ENCODE measurements at regions not wholly inside any gene's neighbourhood (a gene's known extent, or its start where the extent isn't known, plus 50 kb on each side); places are given as distances from the start of the nearest gene placed in this dataset.

GRCh38 chr6:66245231-66245630 lies 538.2 kb upstream of the EYS start:
- Histone ChIP-seq H2AFZ (ENCODE audit: low read depth, low read length) (peak overlapping the region; percentile 61), H3K27me3 (ENCODE audit: insufficient read depth, low read length) (no peaks in the 10 kb centered on the region), H3K4me3 (ENCODE audit: low read length) (no peak overlapping the region), H3K36me3 (ENCODE audit: insufficient read depth, low read length) (no peaks in the 10 kb centered on the region), H3K9me3 (ENCODE audit: low read length) (no peaks in the 10 kb centered on the region), H3K4me1 (ENCODE audit: insufficient read depth, low read length) (no peaks in the 10 kb centered on the region)

GRCh38 chr6:66238851-66239250 lies 531.8 kb upstream of the EYS start:
- Histone ChIP-seq H2AFZ (ENCODE audit: low read depth, low read length) (no peak overlapping the region), H3K27me3 (ENCODE audit: insufficient read depth, low read length) (no peaks in the 10 kb centered on the region), H3K36me3 (ENCODE audit: insufficient read depth, low read length) (no peaks in the 10 kb centered on the region), H3K4me1 (ENCODE audit: insufficient read depth, low read length) (no peaks in the 10 kb centered on the region), H3K9me3 (ENCODE audit: low read length) (no peaks in the 10 kb centered on the region), H3K4me3 (ENCODE audit: low read length) (no peak overlapping the region)

GRCh38 chr6:66232890-66233289 lies 525.9 kb upstream of the EYS start:
- no peak overlapping the region for H3K4me3 ChIP-seq (ENCODE audit: low read length)

GRCh38 chr6:66230591-66230990 lies 523.6 kb upstream of the EYS start:
- H2AFZ ChIP-seq (ENCODE audit: low read depth, low read length): peak overlapping the region; percentile 36
- H3K4me3 ChIP-seq (ENCODE audit: low read length): no peak overlapping the region
- H3K4me1 ChIP-seq (ENCODE audit: insufficient read depth, low read length): no peaks in the 10 kb centered on the region
- no peaks in the 10 kb centered on the region for H3K36me3 ChIP-seq (ENCODE audit: insufficient read depth, low read length)
- H3K27me3 ChIP-seq (ENCODE audit: insufficient read depth, low read length): no peaks in the 10 kb centered on the region
- H3K9me3 ChIP-seq (ENCODE audit: low read length): no peaks in the 10 kb centered on the region

More at GRCh38 chr6:66232890-66233289, 525.9 kb upstream of the EYS start:
- no peaks in the 10 kb centered on the region for H3K9me3 ChIP-seq (ENCODE audit: low read length)
- H3K4me1 ChIP-seq (ENCODE audit: insufficient read depth, low read length): no peaks in the 10 kb centered on the region
- no peak overlapping the region for H2AFZ ChIP-seq (ENCODE audit: low read depth, low read length)
- no peaks in the 10 kb centered on the region for H3K27me3 ChIP-seq (ENCODE audit: insufficient read depth, low read length)
- no peaks in the 10 kb centered on the region for H3K36me3 ChIP-seq (ENCODE audit: insufficient read depth, low read length)

GRCh38 chr6:66226109-66226508 lies 519.1 kb upstream of the EYS start:
- Histone ChIP-seq H3K27me3 (ENCODE audit: insufficient read depth, low read length) (no peaks in the 10 kb centered on the region), H3K36me3 (ENCODE audit: insufficient read depth, low read length) (no peaks in the 10 kb centered on the region), H3K4me3 (ENCODE audit: low read length) (no peak overlapping the region), H2AFZ (ENCODE audit: low read depth, low read length) (peak overlapping the region; percentile 10), H3K9me3 (ENCODE audit: low read length) (no peaks in the 10 kb centered on the region), H3K4me1 (ENCODE audit: insufficient read depth, low read length) (no peaks in the 10 kb centered on the region)

GRCh38 chr6:66210964-66211363 lies 503.9 kb upstream of the EYS start:
- Histone ChIP-seq H3K27me3 (ENCODE audit: insufficient read depth, low read length) (no peaks in the 10 kb centered on the region), H3K9me3 (ENCODE audit: low read length) (peaks cover 3% of the 10 kb centered on the region), H2AFZ (ENCODE audit: low read depth, low read length) (no peak overlapping the region), H3K36me3 (ENCODE audit: insufficient read depth, low read length) (no peaks in the 10 kb centered on the region), H3K4me3 (ENCODE audit: low read length) (no peak overlapping the region), H3K4me1 (ENCODE audit: insufficient read depth, low read length) (no peaks in the 10 kb centered on the region)

GRCh38 chr6:66200390-66200789 lies 493.4 kb upstream of the EYS start:
- no peak overlapping the region for H2AFZ ChIP-seq (ENCODE audit: low read depth, low read length)
- H3K36me3 ChIP-seq (ENCODE audit: insufficient read depth, low read length): no peaks in the 10 kb centered on the region
- no peaks in the 10 kb centered on the region for H3K27me3 ChIP-seq (ENCODE audit: insufficient read depth, low read length)
- no peaks in the 10 kb centered on the region for H3K9me3 ChIP-seq (ENCODE audit: low read length)
- H3K4me3 ChIP-seq (ENCODE audit: low read length): no peak overlapping the region
- peaks cover 22% of the 10 kb centered on the region for H3K4me1 ChIP-seq (ENCODE audit: insufficient read depth, low read length)

GRCh38 chr6:66199171-66199570 lies 492.1 kb upstream of the EYS start:
- Histone ChIP-seq H2AFZ (ENCODE audit: low read depth, low read length) (no peak overlapping the region), H3K9me3 (ENCODE audit: low read length) (no peaks in the 10 kb centered on the region), H3K27me3 (ENCODE audit: insufficient read depth, low read length) (no peaks in the 10 kb centered on the region), H3K36me3 (ENCODE audit: insufficient read depth, low read length) (no peaks in the 10 kb centered on the region), H3K4me1 (ENCODE audit: insufficient read depth, low read length) (peaks cover 22% of the 10 kb centered on the region), H3K4me3 (ENCODE audit: low read length) (no peak overlapping the region)

GRCh38 chr6:66198062-66198624 lies 491.1 kb upstream of the EYS start:
- Histone ChIP-seq H3K9me3 (ENCODE audit: low read length) (no peaks in the 10 kb centered on the region), H3K4me1 (ENCODE audit: insufficient read depth, low read length) (peaks cover 22% of the 10 kb centered on the region), H2AFZ (ENCODE audit: low read depth, low read length) (no peak overlapping the region), H3K4me3 (ENCODE audit: low read length) (no peak overlapping the region), H3K27me3 (ENCODE audit: insufficient read depth, low read length) (no peaks in the 10 kb centered on the region), H3K36me3 (ENCODE audit: insufficient read depth, low read length) (no peaks in the 10 kb centered on the region)

GRCh38 chr6:66190858-66191257 lies 483.8 kb upstream of the EYS start:
- Histone ChIP-seq H2AFZ (ENCODE audit: low read depth, low read length) (no peak overlapping the region), H3K9me3 (ENCODE audit: low read length) (peaks cover 3% of the 10 kb centered on the region), H3K4me1 (ENCODE audit: insufficient read depth, low read length) (peaks cover 7% of the 10 kb centered on the region), H3K36me3 (ENCODE audit: insufficient read depth, low read length) (no peaks in the 10 kb centered on the region), H3K4me3 (ENCODE audit: low read length) (no peak overlapping the region), H3K27me3 (ENCODE audit: insufficient read depth, low read length) (no peaks in the 10 kb centered on the region)

GRCh38 chr6:66189915-66190314 lies 482.9 kb upstream of the EYS start:
- peaks cover 7% of the 10 kb centered on the region for H3K4me1 ChIP-seq (ENCODE audit: insufficient read depth, low read length)
- H3K36me3 ChIP-seq (ENCODE audit: insufficient read depth, low read length): no peaks in the 10 kb centered on the region
- peaks cover 3% of the 10 kb centered on the region for H3K9me3 ChIP-seq (ENCODE audit: low read length)
- no peaks in the 10 kb centered on the region for H3K27me3 ChIP-seq (ENCODE audit: insufficient read depth, low read length)
- no peak overlapping the region for H3K4me3 ChIP-seq (ENCODE audit: low read length)
- no peak overlapping the region for H2AFZ ChIP-seq (ENCODE audit: low read depth, low read length)

- Histone ChIP-seq H3K4me3 (ENCODE audit: low read length) (no peak overlapping the region), H3K36me3 (ENCODE audit: insufficient read depth, low read length) (no peaks in the 10 kb centered on the region)
These were observed 479.7 kb upstream of the EYS start for GRCh38 chr6:66186756-66187155.

GRCh38 chr6:66184091-66184490 lies 477.1 kb upstream of the EYS start:
- H3K36me3 ChIP-seq (ENCODE audit: insufficient read depth, low read length): no peaks in the 10 kb centered on the region
- no peaks in the 10 kb centered on the region for H3K27me3 ChIP-seq (ENCODE audit: insufficient read depth, low read length)
- peaks cover 3% of the 10 kb centered on the region for H3K9me3 ChIP-seq (ENCODE audit: low read length)
- H2AFZ ChIP-seq (ENCODE audit: low read depth, low read length): no peak overlapping the region
- peaks cover 12% of the 10 kb centered on the region for H3K4me1 ChIP-seq (ENCODE audit: insufficient read depth, low read length)
- H3K4me3 ChIP-seq (ENCODE audit: low read length): no peak overlapping the region

More at GRCh38 chr6:66186756-66187155, 479.7 kb upstream of the EYS start:
- H3K4me1 ChIP-seq (ENCODE audit: insufficient read depth, low read length): peaks cover 19% of the 10 kb centered on the region
- peaks cover 3% of the 10 kb centered on the region for H3K9me3 ChIP-seq (ENCODE audit: low read length)
- H2AFZ ChIP-seq (ENCODE audit: low read depth, low read length): no peak overlapping the region
- no peaks in the 10 kb centered on the region for H3K27me3 ChIP-seq (ENCODE audit: insufficient read depth, low read length)

GRCh38 chr6:66179361-66179760 lies 472.3 kb upstream of the EYS start:
- H3K36me3 ChIP-seq (ENCODE audit: insufficient read depth, low read length): no peaks in the 10 kb centered on the region
- peaks cover 8% of the 10 kb centered on the region for H3K4me1 ChIP-seq (ENCODE audit: insufficient read depth, low read length)
- H3K27me3 ChIP-seq (ENCODE audit: insufficient read depth, low read length): no peaks in the 10 kb centered on the region
- H2AFZ ChIP-seq (ENCODE audit: low read depth, low read length): no peak overlapping the region
- no peaks in the 10 kb centered on the region for H3K9me3 ChIP-seq (ENCODE audit: low read length)
- H3K4me3 ChIP-seq (ENCODE audit: low read length): no peak overlapping the region
